ENCODE measurements at regions not wholly inside any gene's neighbourhood (a gene's known extent, or its start where the extent isn't known, plus 50 kb on each side); places are given as distances from the start of the nearest gene placed in this dataset.

DNA sequence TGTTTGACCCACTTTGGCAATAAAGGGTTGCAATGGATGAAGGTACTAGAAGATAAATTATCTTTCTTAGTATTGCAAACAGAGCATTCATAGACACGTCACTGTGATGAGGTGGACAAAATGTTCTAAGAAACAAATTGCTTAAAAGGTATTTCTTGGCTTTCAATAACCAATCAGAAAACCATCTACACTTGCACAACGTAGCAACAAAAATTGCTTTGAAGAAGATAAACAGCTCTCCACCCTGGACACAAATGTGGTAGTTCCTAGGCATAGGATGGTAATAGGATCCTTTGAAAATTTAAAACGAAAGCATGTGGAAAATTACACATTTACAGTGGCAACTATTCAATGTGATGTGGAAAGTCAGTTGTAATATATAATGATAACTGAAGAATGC is 439.9 kb upstream of the ETAA1 start:
- Histone ChIP-seq H3K79me2 (ENCODE audit: control insufficient read depth, insufficient read depth, low read length, poor library complexity) (peaks cover 2% of the 10 kb centered on the region), H3K27me3 (ENCODE audit: insufficient read depth, low read length) (no peaks in the 10 kb centered on the region), H3K27ac (ENCODE audit: low read depth, low read length) (no peak overlapping the region), H3K4me1 (ENCODE audit: control insufficient read depth in 1 of 2, insufficient read depth in 2 of 2, low read length in 2 of 2) (peaks cover 4 to 6% of the 10 kb centered on the region in 2 experiments), H4K8ac (ENCODE audit: low read depth, low read length) (no peak overlapping the region), H2BK12ac (ENCODE audit: low read length) (no peak overlapping the region), H3K4ac (ENCODE audit: low read depth, low read length) (no peak overlapping the region), H3K9me3 (ENCODE audit: insufficient read depth, low read depth, low read length) (no peaks in the 10 kb centered on the region), H2BK120ac (ENCODE audit: insufficient read depth, low read length, poor library complexity) (no peak overlapping the region), H3K79me1 (ENCODE audit: low read length) (peaks cover 6% of the 10 kb centered on the region), H3K36me3 (ENCODE audit: control insufficient read depth in 1 of 2, insufficient read depth in 2 of 2, low read length in 2 of 2) (no peaks in the 10 kb centered on the region), H3K18ac (ENCODE audit: low read length) (no peak overlapping the region), H3K4me3 (ENCODE audit: low read depth, low read length) (no peak overlapping the region), H3K9ac (ENCODE audit: low read length) (no peak overlapping the region), H4K12ac (ENCODE audit: low read depth, low read length) (no peak overlapping the region), H2AK5ac (ENCODE audit: low read length) (no peak overlapping the region), H4K91ac (ENCODE audit: low read depth, low read length) (no peak overlapping the region), H3K4me2 (ENCODE audit: low read length) (no peak overlapping the region), H2BK5ac (ENCODE audit: low read depth, low read length, poor library complexity) (no peak overlapping the region), H2AFZ (ENCODE audit: insufficient read depth, low read length, poor library complexity) (no peak overlapping the region), H3K23ac (ENCODE audit: low read length) (no peak overlapping the region), H3K14ac (ENCODE audit: low read length) (no peak overlapping the region)
- DNase-seq, result peak; percentile 33 to 75
- no CpG with 5 or more reads among the region's 3 CpGs for WGBS (ENCODE audit: extremely low coverage, insufficient coverage, insufficient read length)

DNA sequence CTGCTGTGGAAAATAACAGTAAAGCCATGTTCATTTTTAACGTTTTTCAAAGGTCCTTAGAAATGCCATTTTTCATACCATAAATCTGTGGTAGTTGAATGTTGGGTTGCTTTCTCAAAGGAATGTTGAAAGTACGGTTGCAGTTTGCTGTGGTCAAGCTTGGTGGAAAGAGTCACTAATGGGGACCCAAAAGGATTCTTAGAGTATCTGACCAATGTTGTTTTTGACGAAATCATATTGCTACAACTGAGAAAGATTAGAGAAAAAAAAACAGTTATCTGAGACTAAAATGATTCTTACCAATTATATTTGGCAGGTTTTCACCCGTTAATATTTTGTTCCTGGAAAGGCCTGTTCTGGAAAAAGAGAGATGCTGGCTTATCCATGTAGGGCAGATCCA is 439.5 kb upstream of the ETAA1 start:
- H3K4me1 ChIP-seq (ENCODE audit: control insufficient read depth in 1 of 2, insufficient read depth in 2 of 2, low read length in 2 of 2), result peaks cover 4 to 6% of the 10 kb centered on the region in 2 experiments
- no peaks in the 10 kb centered on the region for H3K27me3 ChIP-seq (ENCODE audit: insufficient read depth, low read length)
- H3K79me2 ChIP-seq (ENCODE audit: control insufficient read depth, insufficient read depth, low read length, poor library complexity), result peaks cover 2% of the 10 kb centered on the region
- H4K91ac ChIP-seq (ENCODE audit: low read depth, low read length), result no peak overlapping the region
- WGBS (ENCODE audit: extremely low coverage, insufficient coverage, insufficient read length), result no CpG with 5 or more reads among the region's 4 CpGs
- no peak overlapping the region for H3K4ac ChIP-seq (ENCODE audit: low read depth, low read length)
- H3K23ac ChIP-seq (ENCODE audit: low read length), result no peak overlapping the region
- no peak overlapping the region for H3K4me2 ChIP-seq (ENCODE audit: low read length)
- no peak overlapping the region for H3K4me3 ChIP-seq (ENCODE audit: low read depth, low read length)
- H3K79me1 ChIP-seq (ENCODE audit: low read length), result peaks cover 6% of the 10 kb centered on the region
- no peak overlapping the region for H2BK12ac ChIP-seq (ENCODE audit: low read length)
- H2AK5ac ChIP-seq (ENCODE audit: low read length), result no peak overlapping the region
- no peak overlapping the region for H2AFZ ChIP-seq (ENCODE audit: insufficient read depth, low read length, poor library complexity)
- DNase-seq, result no peak
- no peak overlapping the region for H4K12ac ChIP-seq (ENCODE audit: low read depth, low read length)
- H3K36me3 ChIP-seq (ENCODE audit: control insufficient read depth in 1 of 2, insufficient read depth in 2 of 2, low read length in 2 of 2), result no peaks in the 10 kb centered on the region
- no peak overlapping the region for H3K18ac ChIP-seq (ENCODE audit: low read length)
- H3K9me3 ChIP-seq (ENCODE audit: insufficient read depth, low read depth, low read length), result no peaks in the 10 kb centered on the region
- no peak overlapping the region for H4K8ac ChIP-seq (ENCODE audit: low read depth, low read length)
- no peak overlapping the region for H3K14ac ChIP-seq (ENCODE audit: low read length)
- H2BK5ac ChIP-seq (ENCODE audit: low read depth, low read length, poor library complexity), result no peak overlapping the region
- H3K27ac ChIP-seq (ENCODE audit: low read depth, low read length), result no peak overlapping the region
- H3K9ac ChIP-seq (ENCODE audit: low read length), result no peak overlapping the region
- H2BK120ac ChIP-seq (ENCODE audit: insufficient read depth, low read length, poor library complexity), result no peak overlapping the region

DNA sequence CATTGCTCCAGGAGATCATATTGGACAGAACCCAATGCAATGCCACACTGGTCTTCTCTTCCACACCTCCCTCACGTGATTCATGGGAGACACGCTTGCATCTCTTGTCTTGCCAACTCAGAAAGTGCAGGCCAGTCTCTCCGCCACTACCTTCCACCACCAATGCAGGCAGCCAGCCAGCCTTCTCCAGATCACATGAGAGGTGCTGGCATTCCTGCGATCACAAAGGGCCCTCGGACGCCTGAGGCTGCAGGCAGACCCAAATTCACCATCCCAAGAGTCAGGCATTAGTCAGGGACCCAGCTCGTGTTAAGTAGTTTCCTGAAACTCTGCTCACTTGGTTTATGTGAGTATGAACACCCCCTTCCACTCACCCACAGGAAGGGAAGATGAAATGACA is 437.0 kb upstream of the ETAA1 start:
- Histone ChIP-seq H3K79me1 (ENCODE audit: low read length) (peaks cover 15% of the 10 kb centered on the region), H3K27ac (ENCODE audit: low read depth, low read length) (no peak overlapping the region), H3K18ac (ENCODE audit: low read length) (peak overlapping the region; percentile 60), H4K12ac (ENCODE audit: low read depth, low read length) (no peak overlapping the region), H2BK120ac (ENCODE audit: insufficient read depth, low read length, poor library complexity) (peak overlapping the region; percentile 12), H2BK12ac (ENCODE audit: low read length) (peak overlapping the region; percentile 94), H3K4ac (ENCODE audit: low read depth, low read length) (no peak overlapping the region), H4K91ac (ENCODE audit: low read depth, low read length) (peak overlapping the region; percentile 45), H3K79me2 (ENCODE audit: control insufficient read depth, insufficient read depth, low read length, poor library complexity) (peaks cover 4% of the 10 kb centered on the region), H3K14ac (ENCODE audit: low read length) (peak overlapping the region; percentile 66), H4K8ac (ENCODE audit: low read depth, low read length) (peak overlapping the region; percentile 17), H2BK5ac (ENCODE audit: low read depth, low read length, poor library complexity) (no peak overlapping the region), H2AFZ (ENCODE audit: insufficient read depth, low read length, poor library complexity) (no peak overlapping the region), H3K23ac (ENCODE audit: low read length) (no peak overlapping the region), H3K9me3 (ENCODE audit: insufficient read depth, low read depth, low read length) (no peaks in the 10 kb centered on the region), H3K4me3 (ENCODE audit: low read depth, low read length) (no peak overlapping the region), H3K4me2 (ENCODE audit: low read length) (no peak overlapping the region), H3K4me1 (ENCODE audit: control insufficient read depth in 1 of 2, insufficient read depth in 2 of 2, low read length in 2 of 2) (peaks cover 9 to 16% of the 10 kb centered on the region in 2 experiments), H3K36me3 (ENCODE audit: control insufficient read depth in 1 of 2, insufficient read depth in 2 of 2, low read length in 2 of 2) (no peaks in the 10 kb centered on the region), H3K27me3 (ENCODE audit: insufficient read depth, low read length) (no peaks in the 10 kb centered on the region), H3K9ac (ENCODE audit: low read length) (no peak overlapping the region), H2AK5ac (ENCODE audit: low read length) (peak overlapping the region; percentile 68)
- no peak for DNase-seq
- WGBS (ENCODE audit: extremely low coverage, insufficient coverage, insufficient read length), result no CpG with 5 or more reads among the region's 7 CpGs

DNA sequence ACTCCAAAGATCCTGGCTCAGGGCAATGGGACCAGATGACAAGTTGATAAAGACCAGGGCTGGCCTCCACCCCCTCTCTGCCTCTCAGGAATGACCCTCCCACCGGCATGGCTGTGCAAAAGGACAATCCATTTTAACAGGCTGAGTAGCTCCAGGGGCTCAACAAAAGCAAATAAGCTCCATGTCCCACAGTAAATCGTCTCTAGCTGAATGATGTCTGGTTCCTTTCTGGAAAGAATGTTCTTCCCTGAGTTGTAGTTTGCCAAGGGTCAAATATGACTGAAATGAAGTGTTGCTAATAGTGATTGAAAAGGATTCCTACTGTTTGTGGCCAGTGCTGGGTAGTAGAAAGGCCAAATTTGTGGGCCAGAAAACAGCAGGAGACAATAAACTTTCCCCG is 434.4 kb upstream of the ETAA1 start:
- H3K4me2 ChIP-seq (ENCODE audit: low read length), result peak overlapping the region; percentile 36
- H3K79me1 ChIP-seq (ENCODE audit: low read length), result peaks cover 14% of the 10 kb centered on the region
- no peaks in the 10 kb centered on the region for H3K27me3 ChIP-seq (ENCODE audit: insufficient read depth, low read length)
- peak overlapping the region; percentile 96 for H2BK5ac ChIP-seq (ENCODE audit: low read depth, low read length, poor library complexity)
- no peaks in the 10 kb centered on the region for H3K36me3 ChIP-seq (ENCODE audit: control insufficient read depth in 1 of 2, insufficient read depth in 2 of 2, low read length in 2 of 2)
- H3K14ac ChIP-seq (ENCODE audit: low read length), result no peak overlapping the region
- H4K12ac ChIP-seq (ENCODE audit: low read depth, low read length), result no peak overlapping the region
- H3K9ac ChIP-seq (ENCODE audit: low read length), result no peak overlapping the region
- peak overlapping the region; percentile 86 for H4K91ac ChIP-seq (ENCODE audit: low read depth, low read length)
- peak overlapping the region; percentile 97 for H3K27ac ChIP-seq (ENCODE audit: low read depth, low read length)
- no CpG with 5 or more reads among the region's 3 CpGs for WGBS (ENCODE audit: extremely low coverage, insufficient coverage, insufficient read length)
- no peak overlapping the region for H2AFZ ChIP-seq (ENCODE audit: insufficient read depth, low read length, poor library complexity)
- DNase-seq, result peak in 1 of 2 donors; percentile 7
- H3K4ac ChIP-seq (ENCODE audit: low read depth, low read length), result no peak overlapping the region
- H4K8ac ChIP-seq (ENCODE audit: low read depth, low read length), result no peak overlapping the region
- H3K18ac ChIP-seq (ENCODE audit: low read length), result no peak overlapping the region
- no peak overlapping the region for H3K4me3 ChIP-seq (ENCODE audit: low read depth, low read length)
- no peak overlapping the region for H2AK5ac ChIP-seq (ENCODE audit: low read length)
- H2BK12ac ChIP-seq (ENCODE audit: low read length), result no peak overlapping the region
- peaks cover 4% of the 10 kb centered on the region for H3K79me2 ChIP-seq (ENCODE audit: control insufficient read depth, insufficient read depth, low read length, poor library complexity)
- no peaks in the 10 kb centered on the region for H3K9me3 ChIP-seq (ENCODE audit: insufficient read depth, low read depth, low read length)
- H3K23ac ChIP-seq (ENCODE audit: low read length), result no peak overlapping the region
- H3K4me1 ChIP-seq (ENCODE audit: control insufficient read depth in 1 of 2, insufficient read depth in 2 of 2, low read length in 2 of 2), result peaks cover 11 to 18% of the 10 kb centered on the region in 2 experiments
- H2BK120ac ChIP-seq (ENCODE audit: insufficient read depth, low read length, poor library complexity), result peak overlapping the region; percentile 94
